RWPE2 (cell line): ENCODE measurements at regions not wholly inside any gene's neighbourhood (a gene's known extent, or its start where the extent isn't known, plus 50 kb on each side); places are given as distances from the start of the nearest gene placed in this dataset.
A peak's percentile ranks its signal among the peaks of the same experiment; 100 is the strongest.

ENCODE experiments used
- ATAC-seq: fragments of 200-7000 bp; cut with Tn5 transposase; 3 replicates; pipeline ENCODE4 v1.9.1; 2021; ENCODE audit warnings: low read depth
- DNase-seq: peaks from one replicate; pipeline ENCODE4 v3.0.0-alpha.2; 2020; ENCODE audit warnings: low spot score
- H3K27ac ChIP-seq: fragments of 450-650 bp; 2 replicates; pipeline ENCODE4 v1.5.1; 2017; ENCODE audit warnings: mild to moderate bottlenecking; ENCODE audit not compliant: poor library complexity, severe bottlenecking
- H3K27me3 ChIP-seq: fragments of 250-450 bp; sonication (Bioruptor Pico); 2 replicates; pipeline ENCODE4 v1.5.1; 2021; ENCODE audit warnings: mild to moderate bottlenecking, moderate library complexity; ENCODE audit not compliant: insufficient read depth, poor library complexity, severe bottlenecking
- H3K36me3 ChIP-seq: fragments of 250-450 bp; sonication (Bioruptor Pico); 2 replicates; pipeline ENCODE4 v1.5.1; 2020; ENCODE audit warnings: low read depth, mild to moderate bottlenecking, moderate library complexity
- H3K4me1 ChIP-seq: fragments of 250-450 bp; sonication (Bioruptor Pico); 2 replicates; pipeline ENCODE4 v1.5.1; 2021; ENCODE audit warnings: mild to moderate bottlenecking, moderate library complexity; ENCODE audit not compliant: insufficient read depth, poor library complexity, severe bottlenecking
- H3K4me3 ChIP-seq: fragments of 250-450 bp; sonication (Bioruptor Pico); 2 replicates; pipeline ENCODE4 v1.5.1; 2021; ENCODE audit warnings: mild to moderate bottlenecking, moderate library complexity; ENCODE audit not compliant: severe bottlenecking
- H3K9me3 ChIP-seq: fragments of 250-450 bp; sonication (Bioruptor Pico); 2 replicates; pipeline ENCODE4 v1.5.1; 2021; ENCODE audit warnings: mild to moderate bottlenecking, moderate library complexity; ENCODE audit not compliant: severe bottlenecking
- CTCF ChIP-seq: fragments of 450-650 bp; IDR thresholded peaks from one replicate; pipeline ENCODE4 v1.5.1; 2017; ENCODE audit warnings: mild to moderate bottlenecking, moderate library complexity; ENCODE audit not compliant: poor library complexity, severe bottlenecking

GRCh38 chr16:86982912-86983311 lies 334.3 kb downstream of the C16orf95 start:
- H3K4me1 ChIP-seq = no peaks in the 10 kb centered on the region
- no peak for ATAC-seq
- H3K36me3 ChIP-seq = no peaks in the 10 kb centered on the region
- no peak overlapping the region for H3K27ac ChIP-seq
- DNase-seq = no peak
- no peak overlapping the region for H3K4me3 ChIP-seq
- TF ChIP-seq CTCF = no peak
- H3K27me3 ChIP-seq = no peaks in the 10 kb centered on the region
- no peaks in the 10 kb centered on the region for H3K9me3 ChIP-seq

GRCh38 chr16:86983621-86984020 lies 333.6 kb downstream of the C16orf95 start:
- no peak overlapping the region for H3K4me3 ChIP-seq
- H3K36me3 ChIP-seq = no peaks in the 10 kb centered on the region
- no peak overlapping the region for H3K27ac ChIP-seq
- no peaks in the 10 kb centered on the region for H3K9me3 ChIP-seq
- no peaks in the 10 kb centered on the region for H3K27me3 ChIP-seq
- DNase-seq (no peak), ATAC-seq (no peak)
- no peak for TF ChIP-seq CTCF
- no peaks in the 10 kb centered on the region for H3K4me1 ChIP-seq

GRCh38 chr16:86984343-86984742 lies 332.8 kb downstream of the C16orf95 start:
- TF ChIP-seq CTCF = no peak
- ATAC-seq (no peak), DNase-seq (peak; percentile 22)
- Histone ChIP-seq H3K4me3 (no peak overlapping the region), H3K36me3 (no peaks in the 10 kb centered on the region), H3K27ac (no peak overlapping the region), H3K4me1 (no peaks in the 10 kb centered on the region), H3K9me3 (no peaks in the 10 kb centered on the region), H3K27me3 (no peaks in the 10 kb centered on the region)

- H3K4me1 ChIP-seq = no peaks in the 10 kb centered on the region
- H3K36me3 ChIP-seq = no peaks in the 10 kb centered on the region
- H3K9me3 ChIP-seq = no peaks in the 10 kb centered on the region
- TF ChIP-seq CTCF = no peak
- ATAC-seq (no peak), DNase-seq (peak; percentile 26)
- no peak overlapping the region for H3K27ac ChIP-seq
- no peak overlapping the region for H3K4me3 ChIP-seq
- H3K27me3 ChIP-seq = no peaks in the 10 kb centered on the region
Observed at GRCh38 chr16:86984991-86985647, 332.1 kb downstream of the C16orf95 start.

- Histone ChIP-seq H3K9me3 (no peaks in the 10 kb centered on the region), H3K27ac (no peak overlapping the region), H3K4me3 (no peak overlapping the region), H3K27me3 (no peaks in the 10 kb centered on the region), H3K4me1 (no peaks in the 10 kb centered on the region), H3K36me3 (no peaks in the 10 kb centered on the region)
- DNase-seq = peak; percentile 53
- ATAC-seq = no peak
- no peak for TF ChIP-seq CTCF
Observed at GRCh38 chr16:86985648-86986015, 331.6 kb downstream of the C16orf95 start.
